OCI-M2 (cell line): ENCODE measurements at regions not wholly inside any gene's neighbourhood (a gene's known extent, or its start where the extent isn't known, plus 50 kb on each side); places are given as distances from the start of the nearest gene placed in this dataset.

Experiments
- DNase-seq: peaks from one replicate; lab custom pipeline; 2025; ENCODE audit not compliant: unreplicated experiment; lab: John Stamatoyannopoulos, UW

GRCh38 chr18:34159691-34160185 lies 65.0 kb downstream of the NOL4 start:
- DNase-seq: no peak

DNA sequence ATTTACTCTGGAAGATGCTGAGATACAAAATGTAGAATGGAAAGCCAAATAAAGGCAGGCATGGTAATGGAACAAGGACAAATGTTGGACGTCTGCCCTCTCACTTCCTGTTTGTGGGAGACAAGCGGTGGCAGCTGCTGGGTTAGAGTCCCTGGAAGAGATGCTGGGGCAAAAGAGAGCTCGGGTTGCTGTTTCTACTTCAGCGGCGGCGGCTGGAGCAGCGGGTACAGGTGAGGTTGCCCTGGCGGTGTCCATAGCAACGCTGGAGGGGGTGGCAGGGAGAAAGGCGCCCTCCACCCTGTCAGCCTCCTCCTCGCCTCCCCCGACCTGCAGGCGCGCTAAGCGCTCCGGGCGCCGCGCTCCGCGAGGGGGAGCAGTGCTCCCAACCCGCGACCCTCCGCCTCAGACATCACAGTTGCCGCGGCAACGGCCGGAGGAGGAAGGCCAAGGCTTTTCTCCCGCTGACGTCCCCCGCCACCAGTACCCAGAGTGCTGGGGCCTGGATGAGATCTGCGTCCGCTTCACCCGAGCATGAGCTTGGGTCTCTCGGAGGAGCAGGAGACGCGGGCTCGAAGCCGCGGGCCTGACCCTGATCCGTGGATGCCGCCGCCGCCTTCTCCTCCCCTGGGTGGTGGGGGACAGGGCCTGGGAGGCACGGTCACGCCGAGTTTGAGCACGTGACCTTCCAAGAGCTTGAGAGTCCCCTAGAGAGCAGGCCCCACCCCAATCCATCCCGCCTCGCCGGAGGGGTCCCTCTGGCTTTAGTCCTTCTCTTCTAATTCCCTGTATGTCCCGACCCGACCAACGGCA lies 65.6 kb downstream of the NOL4 start:
- no peak for DNase-seq

- no peak for DNase-seq
Measured at GRCh38 chr18:34153711-34154110, 71.0 kb downstream of the NOL4 start.

GRCh38 chr18:34131006-34131405 lies 93.7 kb downstream of the NOL4 start:
- DNase-seq: no peak

GRCh38 chr18:34128436-34128835 lies 96.3 kb downstream of the NOL4 start:
- DNase-seq: no peak

- no peak for DNase-seq
Measured at GRCh38 chr18:34126121-34126520, 98.6 kb downstream of the NOL4 start.

DNA sequence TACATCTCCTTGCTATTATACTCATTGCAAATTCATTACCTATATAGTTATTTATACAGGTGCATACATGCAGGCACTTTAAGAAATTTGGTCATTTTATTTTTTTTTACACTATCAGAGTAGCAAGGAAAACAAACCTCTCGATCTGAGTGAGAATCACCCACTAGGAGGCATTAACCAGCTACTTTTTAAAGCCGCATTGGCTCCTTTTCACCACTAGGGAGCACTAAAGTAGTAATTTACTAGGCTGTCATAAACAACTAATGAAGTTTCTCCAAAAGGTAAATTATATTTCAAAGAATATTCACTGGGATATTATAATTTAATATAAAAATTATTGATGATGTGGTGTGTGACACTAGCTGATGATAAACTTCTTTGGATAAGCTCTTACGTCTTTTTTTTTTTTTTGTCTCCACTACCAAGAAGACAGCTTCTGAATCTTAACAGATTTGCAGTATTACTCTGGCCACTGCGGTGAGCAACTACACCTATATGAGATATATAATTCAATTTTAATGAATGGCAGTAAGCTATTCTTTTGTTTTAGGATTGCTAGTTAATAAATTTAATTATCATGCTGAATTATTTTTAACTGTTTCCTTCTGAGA lies 101.9 kb downstream of the NOL4 start:
- DNase-seq: peak; percentile 60

GRCh38 chr18:34121200-34121721 lies 103.5 kb downstream of the NOL4 start:
- no peak for DNase-seq

DNA sequence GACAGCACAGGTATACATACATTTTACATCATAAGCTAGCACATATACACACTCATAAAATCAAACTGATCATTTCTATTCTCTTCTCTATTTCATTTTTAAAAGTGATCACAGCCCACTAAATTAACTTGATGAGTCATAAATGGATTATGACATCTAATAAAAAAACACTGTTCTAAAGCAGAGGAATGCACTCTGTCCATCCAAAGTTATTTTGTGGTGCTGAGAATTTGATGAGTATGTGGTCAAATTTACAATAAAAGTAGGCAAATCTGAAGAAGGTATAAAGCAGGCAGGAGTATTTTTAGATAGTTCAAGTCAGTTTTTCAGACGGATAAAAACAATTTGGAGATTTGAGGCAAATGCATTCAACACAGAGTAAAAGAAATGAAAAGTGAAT lies 104.4 kb downstream of the NOL4 start:
- no peak for DNase-seq

- no peak for DNase-seq
Measured at GRCh38 chr18:34117319-34117718, 107.4 kb downstream of the NOL4 start.

DNA sequence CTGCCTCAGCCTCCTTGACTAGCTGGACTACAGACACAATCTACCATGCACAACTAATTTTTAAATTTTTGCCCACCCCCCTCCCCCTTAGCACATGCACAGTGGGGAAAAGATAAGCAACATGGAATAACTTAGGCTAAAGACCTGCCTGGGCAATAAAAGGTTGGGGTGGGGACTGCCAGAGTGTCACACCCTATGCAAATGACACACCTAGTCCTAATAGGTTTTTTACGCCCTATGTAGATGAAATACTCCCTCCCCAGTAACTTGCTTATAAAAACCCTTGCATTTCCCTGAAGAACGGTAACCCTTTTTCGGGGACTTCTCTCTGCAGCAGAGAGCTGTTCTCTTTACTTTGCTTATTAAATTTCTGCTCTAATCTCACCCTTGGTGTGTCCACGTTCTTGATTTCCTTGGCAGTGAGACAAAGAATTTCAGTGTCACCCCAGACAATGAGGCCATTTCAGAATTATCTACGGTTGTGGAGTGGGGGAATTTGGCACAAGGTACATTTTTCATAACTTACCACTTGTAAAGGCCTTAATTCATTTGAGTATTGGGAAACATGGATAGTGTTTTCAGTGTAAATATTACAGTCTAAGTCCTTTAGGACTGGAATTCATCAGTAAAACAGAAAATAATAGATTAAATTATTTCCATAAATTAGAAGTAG lies 109.2 kb downstream of the NOL4 start:
- DNase-seq: no peak

DNA sequence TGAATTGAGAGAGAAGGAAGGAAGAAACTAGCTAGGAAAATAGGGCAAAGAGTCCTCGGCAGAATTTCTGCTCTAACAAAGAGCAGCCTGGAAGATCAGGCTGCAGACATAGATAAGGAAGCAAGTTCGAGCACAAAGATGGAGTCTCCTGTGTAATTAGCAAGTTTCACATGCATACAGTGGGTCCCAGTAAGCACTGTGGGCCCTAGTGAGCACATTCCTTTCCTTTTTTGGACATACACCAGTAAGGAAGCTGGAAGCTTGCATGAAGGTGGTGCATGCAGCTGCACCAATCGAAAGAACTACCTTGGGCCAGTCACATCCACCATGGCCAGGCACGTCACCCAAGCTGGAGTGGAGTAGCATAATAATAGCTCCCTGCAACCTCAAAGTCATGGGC lies 109.7 kb downstream of the NOL4 start:
- no peak for DNase-seq

DNA sequence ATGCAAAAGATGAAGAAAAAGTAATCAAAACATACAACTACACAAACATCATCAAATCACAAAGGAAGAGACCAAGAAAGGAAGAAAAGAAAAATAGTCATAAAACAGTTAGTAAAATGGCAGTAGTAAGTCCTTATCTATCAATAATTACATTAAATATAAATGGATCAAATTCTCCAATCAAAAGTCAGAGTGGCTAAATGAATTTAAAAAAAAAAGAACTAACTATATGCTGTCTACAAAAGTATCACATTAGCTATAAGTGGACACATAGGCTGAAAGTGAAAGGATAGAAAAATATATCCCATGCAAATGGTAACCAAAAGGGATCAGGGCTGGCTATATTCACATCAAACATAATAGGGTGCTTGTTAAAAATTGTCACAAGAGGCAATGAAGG lies 116.5 kb downstream of the NOL4 start:
- DNase-seq: no peak

- DNase-seq: no peak
Measured at GRCh38 chr18:34098109-34098508, 126.6 kb downstream of the NOL4 start.

- no peak for DNase-seq
Measured at GRCh38 chr18:34097312-34097711, 127.4 kb downstream of the NOL4 start.

DNA sequence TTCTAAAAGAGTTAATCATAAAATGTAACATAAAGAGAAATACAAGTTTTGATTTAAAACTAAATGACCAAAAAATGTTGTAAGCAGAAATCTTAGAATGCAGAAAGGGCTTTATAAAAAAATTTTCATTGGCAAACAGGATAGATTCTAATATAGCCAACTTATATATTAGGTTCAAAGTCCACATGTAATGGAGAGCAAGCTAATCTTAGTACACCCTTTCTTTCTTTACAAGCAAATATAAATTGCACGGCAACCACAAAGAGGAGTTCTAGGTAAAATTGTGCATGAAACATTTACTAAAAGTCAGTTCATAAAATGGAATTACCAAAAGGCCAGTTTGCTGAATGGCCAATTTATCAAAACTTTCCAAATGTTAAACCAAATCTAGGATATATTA lies 130.6 kb downstream of the NOL4 start:
- DNase-seq: no peak

DNA sequence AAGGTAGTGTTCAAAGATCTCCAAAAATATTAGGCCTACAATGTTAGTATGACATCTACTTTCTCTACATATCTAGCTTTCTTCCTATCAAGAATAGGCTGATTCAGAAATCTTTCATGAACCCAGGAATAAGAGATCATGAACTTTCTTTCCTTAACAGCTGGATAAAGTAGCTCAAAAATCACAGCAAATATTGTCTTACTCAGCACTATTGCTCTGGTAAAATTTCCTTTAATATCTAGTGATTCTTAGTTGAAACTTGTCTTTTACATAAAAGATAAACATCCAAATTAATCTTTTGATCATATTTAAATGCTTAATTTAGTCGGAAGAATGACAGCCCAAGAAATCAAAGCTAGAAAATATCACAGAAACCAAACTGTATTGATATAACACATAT lies 131.9 kb downstream of the NOL4 start:
- no peak for DNase-seq

GRCh38 chr18:34086370-34086769 lies 138.3 kb downstream of the NOL4 start:
- DNase-seq: no peak

GRCh38 chr18:34085140-34085739 lies 139.5 kb downstream of the NOL4 start:
- DNase-seq: no peak

DNA sequence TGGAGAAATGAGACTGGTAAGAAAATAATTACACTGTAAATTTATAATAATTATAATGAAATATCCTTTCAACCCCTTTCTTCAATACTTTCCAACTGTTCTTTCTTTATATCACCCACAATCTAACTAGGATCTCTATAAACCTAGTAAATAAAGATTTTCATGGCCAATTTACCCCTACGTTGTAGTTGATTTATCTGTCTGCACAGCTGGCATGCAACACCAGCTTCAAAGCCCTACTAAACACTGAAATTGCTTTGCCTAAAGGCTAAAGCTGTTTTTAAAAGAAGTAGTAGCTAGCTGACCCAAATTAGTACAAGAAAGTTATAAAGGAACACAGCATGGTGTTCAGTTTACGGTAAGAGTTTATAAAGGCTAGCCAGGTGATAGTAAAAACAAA lies 140.1 kb downstream of the NOL4 start:
- no peak for DNase-seq

DNA sequence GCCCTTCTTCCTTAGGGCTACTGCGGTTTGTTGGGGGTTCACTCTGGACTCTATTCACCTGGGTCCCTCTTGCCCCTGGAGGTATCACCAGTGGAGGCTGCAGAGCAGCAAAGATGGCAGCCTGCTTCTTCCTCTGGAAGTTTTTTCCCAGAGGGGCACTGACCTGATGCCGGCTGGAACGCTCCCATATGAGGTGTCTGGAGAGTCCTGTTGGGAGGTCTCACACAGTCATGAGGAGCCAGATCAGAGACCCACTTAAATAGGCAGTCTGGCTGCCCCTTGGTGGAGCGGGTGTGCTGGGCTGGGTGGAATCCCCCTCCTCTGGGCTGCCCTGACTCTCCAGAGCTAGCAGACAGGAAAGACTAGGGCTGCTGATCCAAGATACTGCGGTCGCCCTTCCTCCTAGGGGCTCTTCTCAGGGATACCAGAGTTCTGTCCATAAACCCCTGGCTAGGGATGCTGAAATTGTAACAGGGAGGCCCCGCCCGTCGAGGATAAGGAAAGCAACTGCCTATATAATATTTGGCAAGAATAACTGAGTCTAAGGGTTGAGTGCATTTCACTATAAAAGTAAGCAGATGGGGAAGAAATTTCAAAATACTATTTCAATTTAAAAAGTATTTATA lies 140.7 kb downstream of the NOL4 start:
- DNase-seq: no peak
